ENCODE measurements at regions not wholly inside any gene's neighbourhood (a gene's known extent, or its start where the extent isn't known, plus 50 kb on each side); places are given as distances from the start of the nearest gene placed in this dataset.

GRCh38 chr20:48336597-48336996 lies 491.2 kb downstream of the PREX1 start:
- TF ChIP-seq, protein P1, sequence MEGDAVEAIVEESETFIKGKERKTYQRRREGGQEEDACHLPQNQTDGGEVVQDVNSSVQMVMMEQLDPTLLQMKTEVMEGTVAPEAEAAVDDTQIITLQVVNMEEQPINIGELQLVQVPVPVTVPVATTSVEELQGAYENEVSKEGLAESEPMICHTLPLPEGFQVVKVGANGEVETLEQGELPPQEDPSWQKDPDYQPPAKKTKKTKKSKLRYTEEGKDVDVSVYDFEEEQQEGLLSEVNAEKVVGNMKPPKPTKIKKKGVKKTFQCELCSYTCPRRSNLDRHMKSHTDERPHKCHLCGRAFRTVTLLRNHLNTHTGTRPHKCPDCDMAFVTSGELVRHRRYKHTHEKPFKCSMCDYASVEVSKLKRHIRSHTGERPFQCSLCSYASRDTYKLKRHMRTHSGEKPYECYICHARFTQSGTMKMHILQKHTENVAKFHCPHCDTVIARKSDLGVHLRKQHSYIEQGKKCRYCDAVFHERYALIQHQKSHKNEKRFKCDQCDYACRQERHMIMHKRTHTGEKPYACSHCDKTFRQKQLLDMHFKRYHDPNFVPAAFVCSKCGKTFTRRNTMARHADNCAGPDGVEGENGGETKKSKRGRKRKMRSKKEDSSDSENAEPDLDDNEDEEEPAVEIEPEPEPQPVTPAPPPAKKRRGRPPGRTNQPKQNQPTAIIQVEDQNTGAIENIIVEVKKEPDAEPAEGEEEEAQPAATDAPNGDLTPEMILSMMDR (IDR thresholded peaks at IDR 0.05; ENCODE audit: low read depth, low read length): no peak
- no peak for TF ChIP-seq POLR2A (IDR thresholded peaks at IDR 0.05; ENCODE audit: extremely low read depth, insufficient read length)
